ENCODE measurements at regions not wholly inside any gene's neighbourhood (a gene's known extent, or its start where the extent isn't known, plus 50 kb on each side); places are given as distances from the start of the nearest gene placed in this dataset.

GRCh38 chr12:33265900-33266299, 173.7 kb downstream of the SYT10 start:
- no peak overlapping the region for H3K4me3 ChIP-seq (ENCODE audit: low read length in 2 of 2)
- H3K23ac ChIP-seq (ENCODE audit: low read depth, low read length, poor library complexity) = no peak overlapping the region
- H3K14ac ChIP-seq (ENCODE audit: low read length) = no peak overlapping the region

GRCh38 chr12:33265033-33265731, 174.4 kb downstream of the SYT10 start:
- Histone ChIP-seq H3K27me3 (ENCODE audit: control insufficient read depth in 3 of 3, insufficient read depth in 3 of 3, low read depth in 1 of 3, low read length in 3 of 3) (no peaks in the 10 kb centered on the region), H3K27ac (replicated peaks; ENCODE audit: low read length) (no peak overlapping the region), H3K4ac (ENCODE audit: low read length) (no peak overlapping the region), H2AK5ac (ENCODE audit: low read depth, low read length) (no peak overlapping the region), H3K18ac (ENCODE audit: low read length) (no peak overlapping the region), H2BK5ac (ENCODE audit: low read length) (no peak overlapping the region), H2BK120ac (ENCODE audit: low read depth, low read length) (no peak overlapping the region), H4K8ac (ENCODE audit: low read depth, low read length) (no peak overlapping the region), H3K23ac (ENCODE audit: low read depth, low read length, poor library complexity) (no peak overlapping the region), H2BK12ac (ENCODE audit: low read length) (no peak overlapping the region), H3K36me3 (replicated peaks in 1 of 2; ENCODE audit: control insufficient read depth in 2 of 2, insufficient read depth in 2 of 2, low read length in 2 of 2) (no peaks in the 10 kb centered on the region), H4K91ac (ENCODE audit: low read depth, low read length, poor library complexity) (no peak overlapping the region), H3K4me2 (ENCODE audit: insufficient read depth, low read length, poor library complexity, severe bottlenecking) (no peak overlapping the region), H3K4me3 (ENCODE audit: low read length in 2 of 2) (no peak overlapping the region), H3K9ac (ENCODE audit: low read depth, low read length, poor library complexity) (no peak overlapping the region), H3K14ac (ENCODE audit: low read length) (no peak overlapping the region), H3K79me1 (ENCODE audit: low read depth, low read length) (no peaks in the 10 kb centered on the region), H2AFZ (ENCODE audit: low read length) (peak overlapping the region; percentile 64), H3K9me3 (replicated peaks in 1 of 2; ENCODE audit: control insufficient read depth in 2 of 2, insufficient read depth in 1 of 2, low read depth in 1 of 2, low read length in 2 of 2) (no peaks in the 10 kb centered on the region), H3K4me1 (ENCODE audit: control insufficient read depth in 2 of 2, insufficient read depth in 1 of 2, low read depth in 1 of 2, low read length in 2 of 2) (no peaks in the 10 kb centered on the region), H2BK15ac (ENCODE audit: low read length) (no peak overlapping the region)
- DNase-seq (ENCODE audit: low spot score) = peak; percentile 1
- WGBS, 2 donors (ENCODE audit: extremely low coverage in 2 of 2, insufficient read length in 2 of 2, insufficient replicate concordance in 1 of 2) = no CpG with 5 or more reads among the region's 1 CpG

More at GRCh38 chr12:33265900-33266299, 173.7 kb downstream of the SYT10 start:
- H3K18ac ChIP-seq (ENCODE audit: low read length) = no peak overlapping the region
- peak overlapping the region; percentile 12 for H2AFZ ChIP-seq (ENCODE audit: low read length)
- H3K27me3 ChIP-seq (ENCODE audit: control insufficient read depth in 3 of 3, insufficient read depth in 3 of 3, low read depth in 1 of 3, low read length in 3 of 3) = no peaks in the 10 kb centered on the region
- no peaks in the 10 kb centered on the region for H3K9me3 ChIP-seq (replicated peaks in 1 of 2; ENCODE audit: control insufficient read depth in 2 of 2, insufficient read depth in 1 of 2, low read depth in 1 of 2, low read length in 2 of 2)
- no peak overlapping the region for H2BK5ac ChIP-seq (ENCODE audit: low read length)
- no CpG with 5 or more reads among the region's 2 CpGs for WGBS, 2 donors (ENCODE audit: extremely low coverage in 2 of 2, insufficient read length in 2 of 2, insufficient replicate concordance in 1 of 2)
- no peak overlapping the region for H4K91ac ChIP-seq (ENCODE audit: low read depth, low read length, poor library complexity)
- no peak overlapping the region for H2AK5ac ChIP-seq (ENCODE audit: low read depth, low read length)
- no peak overlapping the region for H2BK15ac ChIP-seq (ENCODE audit: low read length)
- H2BK120ac ChIP-seq (ENCODE audit: low read depth, low read length) = no peak overlapping the region
- H3K27ac ChIP-seq (replicated peaks; ENCODE audit: low read length) = no peak overlapping the region
- H3K4me1 ChIP-seq (ENCODE audit: control insufficient read depth in 2 of 2, insufficient read depth in 1 of 2, low read depth in 1 of 2, low read length in 2 of 2) = no peaks in the 10 kb centered on the region
- H2BK12ac ChIP-seq (ENCODE audit: low read length) = no peak overlapping the region
- DNase-seq (ENCODE audit: low spot score) = no peak
- no peaks in the 10 kb centered on the region for H3K79me1 ChIP-seq (ENCODE audit: low read depth, low read length)
- H4K8ac ChIP-seq (ENCODE audit: low read depth, low read length) = no peak overlapping the region
- no peak overlapping the region for H3K9ac ChIP-seq (ENCODE audit: low read depth, low read length, poor library complexity)
- no peaks in the 10 kb centered on the region for H3K36me3 ChIP-seq (replicated peaks in 1 of 2; ENCODE audit: control insufficient read depth in 2 of 2, insufficient read depth in 2 of 2, low read length in 2 of 2)
- H3K4me2 ChIP-seq (ENCODE audit: insufficient read depth, low read length, poor library complexity, severe bottlenecking) = no peak overlapping the region
- no peak overlapping the region for H3K4ac ChIP-seq (ENCODE audit: low read length)

DNA sequence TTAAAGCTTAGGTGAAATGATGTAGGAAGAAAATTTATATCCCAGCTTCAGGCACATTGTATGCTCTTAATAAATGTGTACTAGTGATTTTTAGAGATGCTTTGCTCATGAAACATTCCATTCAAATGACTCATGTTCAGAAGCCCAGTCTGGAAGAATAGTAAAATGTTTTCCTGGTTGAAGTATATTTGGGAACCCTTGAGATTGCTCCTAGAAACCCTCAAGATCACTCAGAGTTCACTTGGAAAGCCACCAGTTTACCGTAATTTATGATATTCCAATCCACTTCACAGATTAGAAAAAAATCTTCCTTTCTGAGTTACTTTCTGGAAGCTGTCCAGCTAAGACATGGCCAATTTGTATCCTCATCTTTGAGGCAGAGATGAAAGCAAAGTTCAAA, 186.4 kb downstream of the SYT10 start:
- Histone ChIP-seq H3K4me2 (ENCODE audit: insufficient read depth, low read length, poor library complexity, severe bottlenecking) (no peak overlapping the region), H3K18ac (ENCODE audit: low read length) (no peak overlapping the region), H3K23ac (ENCODE audit: low read depth, low read length, poor library complexity) (no peak overlapping the region), H3K9me3 (replicated peaks in 1 of 2; ENCODE audit: control insufficient read depth in 2 of 2, insufficient read depth in 1 of 2, low read depth in 1 of 2, low read length in 2 of 2) (no peaks in the 10 kb centered on the region), H3K4me3 (ENCODE audit: low read length in 2 of 2) (no peak overlapping the region), H3K14ac (ENCODE audit: low read length) (no peak overlapping the region), H3K9ac (ENCODE audit: low read depth, low read length, poor library complexity) (no peak overlapping the region), H2AK5ac (ENCODE audit: low read depth, low read length) (no peak overlapping the region), H4K91ac (ENCODE audit: low read depth, low read length, poor library complexity) (no peak overlapping the region), H3K27me3 (ENCODE audit: control insufficient read depth in 3 of 3, insufficient read depth in 3 of 3, low read depth in 1 of 3, low read length in 3 of 3) (no peaks in the 10 kb centered on the region), H3K79me1 (ENCODE audit: low read depth, low read length) (no peaks in the 10 kb centered on the region), H3K4me1 (ENCODE audit: control insufficient read depth in 2 of 2, insufficient read depth in 1 of 2, low read depth in 1 of 2, low read length in 2 of 2) (no peaks in the 10 kb centered on the region), H3K27ac (replicated peaks; ENCODE audit: low read length) (no peak overlapping the region), H2BK12ac (ENCODE audit: low read length) (no peak overlapping the region), H2AFZ (ENCODE audit: low read length) (no peak overlapping the region), H2BK120ac (ENCODE audit: low read depth, low read length) (no peak overlapping the region), H3K4ac (ENCODE audit: low read length) (no peak overlapping the region), H2BK5ac (ENCODE audit: low read length) (no peak overlapping the region), H4K8ac (ENCODE audit: low read depth, low read length) (no peak overlapping the region), H3K36me3 (replicated peaks in 1 of 2; ENCODE audit: control insufficient read depth in 2 of 2, insufficient read depth in 2 of 2, low read length in 2 of 2) (no peaks in the 10 kb centered on the region), H2BK15ac (ENCODE audit: low read length) (no peak overlapping the region)
- no CpG with 5 or more reads among the region's 1 CpG for WGBS, 2 donors (ENCODE audit: extremely low coverage in 2 of 2, insufficient read length in 2 of 2, insufficient replicate concordance in 1 of 2)
- DNase-seq (ENCODE audit: low spot score) = no peak

DNA sequence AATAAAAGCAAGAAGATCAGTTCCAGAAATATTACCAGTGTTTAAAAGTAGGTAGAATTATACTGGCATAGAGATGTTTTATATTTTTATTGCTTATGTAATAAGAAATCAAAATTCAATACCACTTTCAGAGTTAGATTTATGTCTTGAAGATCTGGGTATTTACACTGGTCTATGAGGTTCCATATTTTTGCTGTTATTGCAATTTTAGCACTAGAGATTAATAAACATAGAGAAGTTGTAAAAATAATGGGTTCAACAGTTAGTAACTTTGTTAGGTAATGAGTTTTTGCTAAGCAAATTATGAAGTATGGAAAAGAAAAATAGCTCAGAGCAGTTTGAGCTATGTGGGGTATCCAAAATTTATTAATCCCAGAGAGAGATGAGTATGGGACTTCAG, 188.1 kb downstream of the SYT10 start:
- no peak overlapping the region for H2AFZ ChIP-seq (ENCODE audit: low read length)
- H3K18ac ChIP-seq (ENCODE audit: low read length) = no peak overlapping the region
- no peak overlapping the region for H3K23ac ChIP-seq (ENCODE audit: low read depth, low read length, poor library complexity)
- H3K4ac ChIP-seq (ENCODE audit: low read length) = no peak overlapping the region
- H2BK15ac ChIP-seq (ENCODE audit: low read length) = no peak overlapping the region
- H3K4me2 ChIP-seq (ENCODE audit: insufficient read depth, low read length, poor library complexity, severe bottlenecking) = no peak overlapping the region
- H2BK120ac ChIP-seq (ENCODE audit: low read depth, low read length) = no peak overlapping the region
- no peak overlapping the region for H4K91ac ChIP-seq (ENCODE audit: low read depth, low read length, poor library complexity)
- H2AK5ac ChIP-seq (ENCODE audit: low read depth, low read length) = no peak overlapping the region
- no peak overlapping the region for H3K4me3 ChIP-seq (ENCODE audit: low read length in 2 of 2)
- H3K36me3 ChIP-seq (replicated peaks in 1 of 2; ENCODE audit: control insufficient read depth in 2 of 2, insufficient read depth in 2 of 2, low read length in 2 of 2) = no peaks in the 10 kb centered on the region
- H3K9ac ChIP-seq (ENCODE audit: low read depth, low read length, poor library complexity) = no peak overlapping the region
- no peak overlapping the region for H2BK5ac ChIP-seq (ENCODE audit: low read length)
- H3K4me1 ChIP-seq (ENCODE audit: control insufficient read depth in 2 of 2, insufficient read depth in 1 of 2, low read depth in 1 of 2, low read length in 2 of 2) = no peaks in the 10 kb centered on the region
- no peak overlapping the region for H4K8ac ChIP-seq (ENCODE audit: low read depth, low read length)
- no peaks in the 10 kb centered on the region for H3K9me3 ChIP-seq (replicated peaks in 1 of 2; ENCODE audit: control insufficient read depth in 2 of 2, insufficient read depth in 1 of 2, low read depth in 1 of 2, low read length in 2 of 2)
- H3K14ac ChIP-seq (ENCODE audit: low read length) = no peak overlapping the region
- H3K27ac ChIP-seq (replicated peaks; ENCODE audit: low read length) = no peak overlapping the region
- H3K79me1 ChIP-seq (ENCODE audit: low read depth, low read length) = no peaks in the 10 kb centered on the region
- no peak for DNase-seq (ENCODE audit: low spot score)
- no peak overlapping the region for H2BK12ac ChIP-seq (ENCODE audit: low read length)
- no peaks in the 10 kb centered on the region for H3K27me3 ChIP-seq (ENCODE audit: control insufficient read depth in 3 of 3, insufficient read depth in 3 of 3, low read depth in 1 of 3, low read length in 3 of 3)

Data from neuronal stem cell (in vitro differentiated cells).